ENCODE measurements at regions not wholly inside any gene's neighbourhood (a gene's known extent, or its start where the extent isn't known, plus 50 kb on each side); places are given as distances from the start of the nearest gene placed in this dataset.

GRCh38 chr10:128281343-128281742, 155.1 kb upstream of the MKI67 start:
- no peak for DNase-seq (ENCODE audit: low read depth, low spot score)

GRCh38 chr10:128281861-128282260, 155.6 kb upstream of the MKI67 start:
- no peak for DNase-seq (ENCODE audit: low read depth, low spot score)

- no peak for DNase-seq (ENCODE audit: low read depth, low spot score)
Observed at GRCh38 chr10:128286141-128286761, 160.0 kb upstream of the MKI67 start.

GRCh38 chr10:128286762-128287500, 160.7 kb upstream of the MKI67 start:
- no peak for DNase-seq (ENCODE audit: low read depth, low spot score)

- DNase-seq (ENCODE audit: low read depth, low spot score) = no peak
Observed at GRCh38 chr10:128287921-128288320, 161.7 kb upstream of the MKI67 start.

GRCh38 chr10:128289621-128290020, 163.4 kb upstream of the MKI67 start:
- DNase-seq (ENCODE audit: low read depth, low spot score) = no peak

- DNase-seq (ENCODE audit: low read depth, low spot score) = no peak
Observed at GRCh38 chr10:128295003-128295402, 168.8 kb upstream of the MKI67 start.

GRCh38 chr10:128296253-128297007, 170.2 kb upstream of the MKI67 start:
- DNase-seq (ENCODE audit: low read depth, low spot score) = no peak

GRCh38 chr10:128297709-128298378, 171.6 kb upstream of the MKI67 start:
- DNase-seq (ENCODE audit: low read depth, low spot score) = no peak

GRCh38 chr10:128298587-128298986, 172.4 kb upstream of the MKI67 start:
- DNase-seq (ENCODE audit: low read depth, low spot score) = no peak

- no peak for DNase-seq (ENCODE audit: low read depth, low spot score)
Observed at GRCh38 chr10:128300290-128300824, 174.1 kb upstream of the MKI67 start.

- DNase-seq (ENCODE audit: low read depth, low spot score) = no peak
Observed at GRCh38 chr10:128301051-128301450, 174.8 kb upstream of the MKI67 start.

GRCh38 chr10:128302808-128303207, 176.6 kb upstream of the MKI67 start:
- no peak for DNase-seq (ENCODE audit: low read depth, low spot score)

GRCh38 chr10:128304271-128304670, 178.0 kb upstream of the MKI67 start:
- no peak for DNase-seq (ENCODE audit: low read depth, low spot score)

- no peak for DNase-seq (ENCODE audit: low read depth, low spot score)
Observed at GRCh38 chr10:128305601-128306345, 179.6 kb upstream of the MKI67 start.

GRCh38 chr10:128306535-128306934, 180.3 kb upstream of the MKI67 start:
- no peak for DNase-seq (ENCODE audit: low read depth, low spot score)

- DNase-seq (ENCODE audit: low read depth, low spot score) = no peak
Observed at GRCh38 chr10:128306966-128307365, 180.7 kb upstream of the MKI67 start.

- no peak for DNase-seq (ENCODE audit: low read depth, low spot score)
Observed at GRCh38 chr10:128307820-128308219, 181.6 kb upstream of the MKI67 start.

- DNase-seq (ENCODE audit: low read depth, low spot score) = no peak
Observed at GRCh38 chr10:128310971-128311658, 184.9 kb upstream of the MKI67 start.

- DNase-seq (ENCODE audit: low read depth, low spot score) = no peak
Observed at GRCh38 chr10:128312250-128312649, 186.0 kb upstream of the MKI67 start.

- DNase-seq (ENCODE audit: low read depth, low spot score) = no peak
Observed at GRCh38 chr10:128314686-128315085, 188.5 kb upstream of the MKI67 start.

Measured in activated CD4-positive, CD25-positive, alpha-beta regulatory T cell treated with anti-CD3 and anti-CD28 coated beads, Interleukin-2, amount 50 U/mL, for 16 hours (primary cell).